AG09309 (cell line): ENCODE measurements at regions not wholly inside any gene's neighbourhood (a gene's known extent, or its start where the extent isn't known, plus 50 kb on each side); places are given as distances from the start of the nearest gene placed in this dataset.
A peak's percentile ranks its signal among the peaks of the same experiment; 100 is the strongest.

Source experiments
- DNase-seq: peaks from one replicate; pipeline ENCODE4 v3.0.0-alpha.2; 2010; ENCODE audit warnings: low read depth
- H3K4me3 ChIP-seq: 2 replicates; pipeline ENCODE4 v1.5.1; 2011; ENCODE audit warnings: mild to moderate bottlenecking, low read depth, low read length, moderate library complexity; ENCODE audit not compliant: control insufficient read depth
- CTCF ChIP-seq: IDR thresholded peaks from 2 replicates; pipeline ENCODE4 v1.5.1; 2011; ENCODE audit warnings: mild to moderate bottlenecking, low read depth, low read length, inconsistent platforms; ENCODE audit not compliant: insufficient read depth, control insufficient read depth; ENCODE audit errors: missing control alignments

GRCh38 chr2:220273082-220273481 lies 645.7 kb downstream of the SLC4A3 start:
- DNase-seq = no peak
- no peak for TF ChIP-seq CTCF
- no peak overlapping the region for H3K4me3 ChIP-seq

GRCh38 chr2:220275454-220275853 lies 648.0 kb downstream of the SLC4A3 start:
- TF ChIP-seq CTCF = no peak
- DNase-seq = no peak
- H3K4me3 ChIP-seq = no peak overlapping the region

GRCh38 chr2:220276741-220277444 lies 649.5 kb downstream of the SLC4A3 start:
- peak; percentile 57 for DNase-seq
- no peak for TF ChIP-seq CTCF
- H3K4me3 ChIP-seq = no peak overlapping the region

GRCh38 chr2:220277445-220277975 lies 650.1 kb downstream of the SLC4A3 start:
- no peak overlapping the region for H3K4me3 ChIP-seq
- no peak for TF ChIP-seq CTCF
- DNase-seq = peak; percentile 83

- no peak for TF ChIP-seq CTCF
- no peak overlapping the region for H3K4me3 ChIP-seq
- DNase-seq = no peak
Observed at GRCh38 chr2:220278022-220278421, 650.6 kb downstream of the SLC4A3 start.

GRCh38 chr2:220279372-220279771 lies 651.9 kb downstream of the SLC4A3 start:
- TF ChIP-seq CTCF = no peak
- no peak overlapping the region for H3K4me3 ChIP-seq
- peak; percentile 53 for DNase-seq
